ENCODE measurements at regions not wholly inside any gene's neighbourhood (a gene's known extent, or its start where the extent isn't known, plus 50 kb on each side); places are given as distances from the start of the nearest gene placed in this dataset.
A peak's percentile ranks its signal among the peaks of the same experiment; 100 is the strongest.

DNA sequence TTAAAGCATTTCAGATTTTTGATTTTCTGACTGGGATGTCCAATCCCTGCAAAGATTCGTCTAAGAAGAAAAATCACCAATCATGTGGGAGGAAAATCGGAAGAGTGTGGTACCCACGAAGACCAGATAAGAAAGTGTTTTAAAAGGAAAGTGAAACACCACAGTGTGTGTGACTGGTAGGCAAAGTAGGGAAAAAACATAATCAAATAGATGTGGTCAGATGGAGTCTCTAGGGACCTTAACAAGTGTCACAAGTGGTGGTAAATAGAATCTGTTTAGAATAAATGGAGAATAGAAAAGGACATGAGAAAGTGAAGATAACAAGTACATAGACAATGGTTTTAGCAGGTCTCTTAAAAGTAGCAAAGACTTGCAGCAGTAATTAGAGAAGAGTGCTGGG is 154.6 kb downstream of the SLC30A10 start:
- H3K4me3 ChIP-seq (ENCODE audit: low read depth, low read length) = no peak overlapping the region
- peak; percentile 16 for DNase-seq (ENCODE audit: low read depth)
- TF ChIP-seq, protein P1, sequence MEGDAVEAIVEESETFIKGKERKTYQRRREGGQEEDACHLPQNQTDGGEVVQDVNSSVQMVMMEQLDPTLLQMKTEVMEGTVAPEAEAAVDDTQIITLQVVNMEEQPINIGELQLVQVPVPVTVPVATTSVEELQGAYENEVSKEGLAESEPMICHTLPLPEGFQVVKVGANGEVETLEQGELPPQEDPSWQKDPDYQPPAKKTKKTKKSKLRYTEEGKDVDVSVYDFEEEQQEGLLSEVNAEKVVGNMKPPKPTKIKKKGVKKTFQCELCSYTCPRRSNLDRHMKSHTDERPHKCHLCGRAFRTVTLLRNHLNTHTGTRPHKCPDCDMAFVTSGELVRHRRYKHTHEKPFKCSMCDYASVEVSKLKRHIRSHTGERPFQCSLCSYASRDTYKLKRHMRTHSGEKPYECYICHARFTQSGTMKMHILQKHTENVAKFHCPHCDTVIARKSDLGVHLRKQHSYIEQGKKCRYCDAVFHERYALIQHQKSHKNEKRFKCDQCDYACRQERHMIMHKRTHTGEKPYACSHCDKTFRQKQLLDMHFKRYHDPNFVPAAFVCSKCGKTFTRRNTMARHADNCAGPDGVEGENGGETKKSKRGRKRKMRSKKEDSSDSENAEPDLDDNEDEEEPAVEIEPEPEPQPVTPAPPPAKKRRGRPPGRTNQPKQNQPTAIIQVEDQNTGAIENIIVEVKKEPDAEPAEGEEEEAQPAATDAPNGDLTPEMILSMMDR (IDR thresholded peaks at IDR 0.05; ENCODE audit: low read depth, low read length, missing control alignments) = no peak

GRCh38 chr1:219773110-219773509 is 155.2 kb downstream of the SLC30A10 start:
- no peak for DNase-seq (ENCODE audit: low read depth)
- no peak overlapping the region for H3K4me3 ChIP-seq (ENCODE audit: low read depth, low read length)
- TF ChIP-seq, protein P1 (IDR thresholded peaks at IDR 0.05; ENCODE audit: low read depth, low read length, missing control alignments) = no peak

DNA sequence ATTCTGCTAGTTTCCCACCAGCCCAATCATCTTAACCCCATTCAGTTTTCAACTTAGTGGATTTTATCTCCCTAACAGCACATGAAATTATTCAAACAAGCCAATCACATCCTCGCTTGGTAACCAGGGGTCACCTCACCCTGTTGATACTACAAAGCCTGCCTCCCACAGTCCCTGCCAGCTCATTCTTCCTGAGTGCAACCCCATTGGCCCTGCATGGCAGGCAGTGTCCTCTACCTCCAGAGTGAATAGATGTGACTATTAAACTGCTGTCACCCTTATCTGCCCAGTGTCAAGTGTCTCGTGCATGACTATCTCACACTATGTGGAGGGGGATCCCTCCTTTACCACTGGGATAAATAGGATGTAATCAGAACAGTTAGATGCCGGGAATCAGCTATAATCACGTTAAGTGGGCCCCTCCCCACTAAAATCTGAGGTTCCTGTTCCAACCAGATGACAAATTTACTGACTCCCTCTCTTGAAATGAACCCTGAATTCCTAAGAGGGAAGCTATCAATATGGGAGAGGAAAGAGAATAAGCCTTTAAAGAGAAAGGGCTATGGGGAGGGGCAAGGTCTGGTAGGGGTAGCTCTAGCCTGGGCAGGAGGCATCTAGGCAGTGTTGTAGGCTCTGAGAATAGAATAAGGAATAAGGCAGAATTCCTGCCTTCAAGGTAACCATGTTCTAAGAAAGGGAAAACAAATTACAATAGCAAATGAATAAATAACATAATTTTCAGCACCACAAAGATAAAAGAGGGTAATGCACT is 155.9 kb downstream of the SLC30A10 start:
- TF ChIP-seq, protein P1 (IDR thresholded peaks at IDR 0.05; ENCODE audit: low read depth, low read length, missing control alignments) = no peak
- no peak for DNase-seq (ENCODE audit: low read depth)
- no peak overlapping the region for H3K4me3 ChIP-seq (ENCODE audit: low read depth, low read length)

- DNase-seq (ENCODE audit: low read depth) = no peak
- no peak overlapping the region for H3K4me3 ChIP-seq (ENCODE audit: low read depth, low read length)
- TF ChIP-seq, protein P1 (IDR thresholded peaks at IDR 0.05; ENCODE audit: low read depth, low read length, missing control alignments) = no peak
Observed at GRCh38 chr1:219771080-219771479, 157.3 kb downstream of the SLC30A10 start.

GRCh38 chr1:219763321-219763720 is 150.4 kb upstream of the ZC3H11B start:
- H3K4me3 ChIP-seq (ENCODE audit: low read depth, low read length) = no peak overlapping the region
- TF ChIP-seq, protein P1 (IDR thresholded peaks at IDR 0.05; ENCODE audit: low read depth, low read length, missing control alignments) = no peak
- DNase-seq (ENCODE audit: low read depth) = no peak

DNA sequence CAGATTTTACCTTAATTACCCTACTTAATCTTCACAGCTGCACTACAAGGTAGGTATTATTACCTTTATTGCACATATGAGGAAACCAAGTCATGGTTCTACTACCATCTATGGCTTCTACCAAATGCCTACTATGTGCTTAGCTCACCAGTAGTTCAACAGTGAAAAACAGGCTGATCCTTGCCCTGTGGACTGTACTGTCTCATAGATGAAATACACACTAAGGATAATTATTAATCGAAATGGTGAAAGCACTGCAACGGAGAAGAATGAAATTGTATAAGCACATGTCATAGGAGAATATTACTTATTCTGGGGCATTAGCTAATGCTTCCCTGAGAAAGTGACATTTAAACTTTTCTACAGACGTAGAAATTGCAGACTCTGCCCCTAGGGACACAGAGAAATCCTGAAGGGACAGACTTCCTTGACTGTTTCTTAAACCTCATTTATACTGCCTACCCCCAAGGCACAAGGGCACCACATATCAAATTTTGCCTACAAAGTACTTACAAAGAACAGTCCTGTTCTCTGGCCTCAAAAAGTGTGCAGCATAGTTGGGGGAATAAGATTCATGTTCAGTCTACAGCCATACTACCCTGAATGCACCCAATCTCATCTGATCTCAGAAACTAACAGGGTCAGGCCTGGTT is 148.4 kb upstream of the ZC3H11B start:
- TF ChIP-seq, protein P1 (IDR thresholded peaks at IDR 0.05; ENCODE audit: low read depth, low read length, missing control alignments) = no peak
- H3K4me3 ChIP-seq (ENCODE audit: low read depth, low read length) = no peak overlapping the region
- DNase-seq (ENCODE audit: low read depth) = no peak
